Activated T-cell treated with anti-CD3 and anti-CD28 coated beads, Interleukin-2, amount 50 U/mL, for 48 hours (primary cell): ENCODE measurements at regions not wholly inside any gene's neighbourhood (a gene's known extent, or its start where the extent isn't known, plus 50 kb on each side); places are given as distances from the start of the nearest gene placed in this dataset.
"Not testable (repeated sequence)": the region's sequence is repeated elsewhere in the genome, so short reads cannot be mapped to it uniquely, and the experiment has no call there.

Experiments
- DNase-seq, 2 experiments: peaks; one replicate each; pipeline ENCODE4 v3.0.0-alpha.2; 2020

GRCh38 chr13:46463719-46464118 is 76.7 kb upstream of the RUBCNL start:
- DNase-seq, result no peak

GRCh38 chr13:46460223-46460622 is 73.2 kb upstream of the RUBCNL start:
- not testable (repeated sequence) for DNase-seq

GRCh38 chr13:46457255-46457654 is 70.2 kb upstream of the RUBCNL start:
- DNase-seq, result not testable (repeated sequence)

GRCh38 chr13:46455924-46456323 is 68.9 kb upstream of the RUBCNL start:
- DNase-seq, result peak; percentile 27 to 31

- not testable (repeated sequence) for DNase-seq
Observed at GRCh38 chr13:46451145-46451544, 64.1 kb upstream of the RUBCNL start.

GRCh38 chr13:46449949-46450348 is 62.9 kb upstream of the RUBCNL start:
- DNase-seq, result not testable (repeated sequence)

- DNase-seq, result not testable (repeated sequence)
Observed at GRCh38 chr13:46448148-46448547, 61.1 kb upstream of the RUBCNL start.

GRCh38 chr13:46437808-46438404 is 50.9 kb upstream of the RUBCNL start:
- not testable (repeated sequence) for DNase-seq
